ENCODE measurements at regions not wholly inside any gene's neighbourhood (a gene's known extent, or its start where the extent isn't known, plus 50 kb on each side); places are given as distances from the start of the nearest gene placed in this dataset.
A peak's percentile ranks its signal among the peaks of the same experiment; 100 is the strongest.

GRCh38 chr16:80466024-80466987, 74.5 kb upstream of the DYNLRB2 start:
- Histone ChIP-seq H2AFZ (ENCODE audit: low read length) (no peak overlapping the region), H3K27me3 (ENCODE audit: insufficient read depth, low read length) (no peaks in the 10 kb centered on the region)
- no peaks in the 10 kb centered on the region for H3K36me3 Mint-ChIP-seq (ENCODE audit: insufficient read depth in 1 of 3, low read depth in 3 of 3)

More at GRCh38 chr16:80466024-80466987, 74.5 kb upstream of the DYNLRB2 start:
- Histone ChIP-seq H2BK120ac (ENCODE audit: low read depth, low read length, poor library complexity, severe bottlenecking) (no peak overlapping the region), H3K56ac (ENCODE audit: insufficient read length, low read depth, low read length) (no peak overlapping the region), H4K5ac (ENCODE audit: insufficient read length, low read depth, low read length) (no peak overlapping the region), H3K4me2 (ENCODE audit: insufficient read depth, insufficient read length, low read length) (peak overlapping the region; percentile 53), H2AK5ac (ENCODE audit: insufficient read length, low read length) (no peak overlapping the region), H3K4ac (ENCODE audit: low read depth, low read length) (no peak overlapping the region), H3K79me1 (ENCODE audit: insufficient read depth, low read depth, low read length, poor library complexity, severe bottlenecking) (no peaks in the 10 kb centered on the region), H4K20me1 (ENCODE audit: control insufficient read depth, insufficient read depth, insufficient read length) (no peaks in the 10 kb centered on the region), H2BK20ac (ENCODE audit: low read depth, low read length, poor library complexity, severe bottlenecking) (no peak overlapping the region), H2BK15ac (ENCODE audit: low read depth, low read length) (no peak overlapping the region), H3K18ac (ENCODE audit: insufficient read length, low read depth, low read length) (no peak overlapping the region), H3K27ac (ENCODE audit: insufficient read length, low read depth, low read length) (no peak overlapping the region), H2BK12ac (ENCODE audit: insufficient read length, low read depth, low read length) (no peak overlapping the region), H3K14ac (ENCODE audit: insufficient read depth, low read length) (no peak overlapping the region), H3K9me3 (ENCODE audit: control insufficient read depth, low read depth, low read length) (no peaks in the 10 kb centered on the region), H4K91ac (ENCODE audit: insufficient read length, low read depth, low read length) (no peak overlapping the region), H2BK5ac (ENCODE audit: insufficient read length, low read length) (no peak overlapping the region), H3K23ac (ENCODE audit: insufficient read length, low read depth, low read length) (no peak overlapping the region), H3K79me2 (ENCODE audit: insufficient read depth, low read length) (no peaks in the 10 kb centered on the region), H4K8ac (replicated peaks; ENCODE audit: insufficient read length, low read depth, low read length) (no peak overlapping the region), H3T11ph (ENCODE audit: low read length) (no peak overlapping the region), H3K9ac (ENCODE audit: extremely low read depth, insufficient read length, low read length) (no peak overlapping the region), H3K23me2 (ENCODE audit: insufficient read length, low read depth, low read length, poor library complexity, severe bottlenecking) (no peaks in the 10 kb centered on the region), H3K4me1 (ENCODE audit: insufficient read depth, low read length) (peaks cover 4% of the 10 kb centered on the region; the same call in 1 of the 2 replicates)
- Mint-ChIP-seq H3K4me1 (peaks cover 8 to 9% of the 10 kb centered on the region in 2 experiments), H3K9me3 (peaks cover 2 to 4% of the 10 kb centered on the region in 2 experiments; a peak in 2 of 5 replicates), H3K27ac (no peak overlapping the region), H3K27me3 (ENCODE audit: low read depth) (peaks cover 38% of the 10 kb centered on the region), H3K4me3 (peak overlapping the region; percentile 16 to 28; a peak in 3 of 5 replicates)
- no CpG with 5 or more reads among the region's 24 CpGs for WGBS (ENCODE audit: extremely low coverage, insufficient read length, low lambda C conversion rate)
- DNase-seq: peak; percentile 86
- TF ChIP-seq CTCF (conservative IDR thresholded peaks at IDR 0.05): peak; percentile 96

All from H9 (cell line).